Erythroblast (primary cell): ENCODE measurements at regions not wholly inside any gene's neighbourhood (a gene's known extent, or its start where the extent isn't known, plus 50 kb on each side); places are given as distances from the start of the nearest gene placed in this dataset.

Source experiments
- GATA1 ChIP-seq: IDR thresholded peaks from 2 replicates; pipeline ENCODE4 v1.6.1; 2011; ENCODE audit warnings: low read depth, mild to moderate bottlenecking, control low read depth, low read length, moderate library complexity
- POLR2A ChIP-seq: IDR thresholded peaks from 2 replicates; pipeline ENCODE4 v1.6.1; 2011; ENCODE audit warnings: mild to moderate bottlenecking, low read length

GRCh38 chr4:148847544-148848255, 405.5 kb upstream of the NR3C2 start:
- TF ChIP-seq POLR2A (no peak), GATA1 (no peak)
